HG02970 (cell line): ENCODE measurements at regions not wholly inside any gene's neighbourhood (a gene's known extent, or its start where the extent isn't known, plus 50 kb on each side); places are given as distances from the start of the nearest gene placed in this dataset.

ENCODE experiments used
- ATAC-seq: cut with Tn5 transposase; IDR thresholded peaks from one replicate; pipeline ENCODE4 v1.9.1; 2021; ENCODE audit warnings: mild to moderate bottlenecking, moderate library complexity, moderate number of reproducible peaks; ENCODE audit not compliant: unreplicated experiment, low FRiP score

DNA sequence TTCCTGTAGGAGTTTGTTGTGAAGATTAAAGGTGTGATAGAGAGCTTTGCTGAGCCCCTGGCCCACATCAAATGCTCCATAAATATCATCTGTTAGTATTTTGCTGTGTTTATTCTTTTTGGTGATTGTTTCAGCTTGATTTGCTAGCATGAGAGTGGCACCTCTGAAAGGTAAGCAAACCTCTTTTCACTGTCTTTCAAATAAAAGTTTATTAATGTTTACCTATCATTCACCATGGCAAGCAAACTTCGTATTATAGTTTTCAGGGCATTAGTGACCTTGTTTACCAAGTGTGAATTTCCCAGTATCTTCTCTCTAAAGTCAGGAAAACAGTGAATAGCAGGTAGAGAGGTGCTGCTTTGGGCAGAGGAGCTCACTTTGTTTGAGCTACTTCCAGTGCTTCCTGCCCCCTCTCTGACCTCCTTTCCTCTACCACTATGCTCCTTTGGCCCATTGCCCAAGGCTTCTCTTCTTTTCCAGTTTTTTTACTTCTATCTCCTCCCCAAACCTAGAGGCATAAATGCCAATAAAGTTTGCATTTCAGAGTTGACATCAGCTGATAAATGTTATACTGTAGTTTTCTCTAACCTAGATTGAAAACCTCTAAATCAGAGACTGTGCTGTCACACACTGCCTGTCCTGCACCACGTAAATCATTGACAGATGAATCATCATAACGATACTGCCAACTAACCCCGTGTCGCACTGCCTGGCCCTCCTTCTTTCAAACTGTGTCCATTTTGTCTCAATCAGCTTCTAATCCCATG is 569.0 kb downstream of the TUSC7 start:
- ATAC-seq = peak; percentile 99

DNA sequence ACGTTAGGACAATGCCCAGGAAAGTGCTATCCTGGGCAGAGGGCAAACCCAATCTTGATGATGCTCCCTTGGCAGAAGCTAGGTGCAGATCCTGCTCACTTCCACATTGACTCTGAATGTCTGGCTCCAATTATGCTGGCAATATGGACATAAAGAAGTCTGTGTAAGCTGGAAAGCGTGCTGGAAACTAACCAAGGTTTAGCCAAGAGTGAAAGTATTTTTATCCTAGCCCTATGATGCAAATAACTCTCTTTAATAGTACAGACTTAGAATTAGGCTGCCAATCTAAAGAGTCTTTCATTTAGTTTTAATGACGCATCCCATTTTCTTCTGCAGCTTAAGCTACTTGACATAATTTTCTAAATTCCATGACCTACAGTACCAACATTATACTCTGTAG is 571.8 kb downstream of the TUSC7 start:
- ATAC-seq = no peak

DNA sequence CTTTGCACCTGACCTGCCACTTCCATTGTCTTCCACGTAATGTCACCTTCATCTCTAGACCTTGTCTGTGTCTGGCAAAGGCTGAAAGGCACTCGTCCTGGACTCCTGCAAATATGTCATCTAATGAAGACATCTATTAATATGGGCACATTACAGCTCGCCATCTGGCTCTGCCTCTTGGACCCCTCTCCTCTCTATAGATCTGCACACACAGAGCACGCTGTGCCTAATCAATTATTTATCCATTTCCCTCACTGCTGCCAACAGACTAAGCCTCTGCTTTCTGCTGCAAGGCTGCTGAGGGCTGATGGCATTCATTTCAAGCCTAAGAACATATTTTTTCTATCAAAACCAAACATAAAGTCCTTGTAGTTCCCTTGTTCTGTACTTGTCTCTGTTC is 573.0 kb downstream of the TUSC7 start:
- ATAC-seq = no peak

DNA sequence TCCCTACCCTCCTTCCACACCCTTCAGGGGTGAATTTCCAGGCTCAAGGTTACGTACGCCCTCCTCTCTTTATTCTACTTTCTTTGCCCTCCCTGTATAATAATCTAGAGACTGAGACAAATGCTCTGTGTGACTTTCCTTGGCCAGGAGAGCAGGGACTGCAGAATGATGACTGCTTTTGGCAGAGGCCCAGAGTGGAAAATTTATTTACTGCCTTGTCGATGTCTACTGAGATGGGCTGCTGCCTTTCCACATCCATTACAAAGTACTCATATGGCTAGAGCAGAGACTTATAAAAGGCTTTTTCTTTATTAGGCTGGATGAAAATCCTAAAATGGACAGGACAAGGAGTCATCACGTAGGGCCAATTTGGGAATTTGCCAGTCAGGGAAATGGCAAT is 576.2 kb downstream of the TUSC7 start:
- ATAC-seq = no peak

DNA sequence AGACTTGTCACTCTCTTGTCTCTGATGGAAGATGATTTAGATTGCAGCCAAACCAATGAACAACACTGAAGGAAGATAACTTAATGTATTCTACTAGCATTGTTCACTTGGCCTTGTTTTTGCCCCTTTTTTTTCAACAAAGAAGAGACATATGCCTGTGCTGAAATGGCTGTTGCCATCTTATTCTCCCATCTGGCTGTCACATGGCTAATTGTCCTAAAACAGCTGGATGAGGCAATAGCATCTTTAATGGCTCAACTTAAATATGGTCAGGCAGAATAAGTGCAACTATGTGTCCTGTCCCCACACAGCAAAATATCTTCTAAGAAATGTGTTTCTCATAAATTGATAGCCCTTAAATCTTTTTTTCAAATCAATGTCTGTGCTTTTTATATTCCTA is 576.9 kb downstream of the TUSC7 start:
- ATAC-seq = no peak

DNA sequence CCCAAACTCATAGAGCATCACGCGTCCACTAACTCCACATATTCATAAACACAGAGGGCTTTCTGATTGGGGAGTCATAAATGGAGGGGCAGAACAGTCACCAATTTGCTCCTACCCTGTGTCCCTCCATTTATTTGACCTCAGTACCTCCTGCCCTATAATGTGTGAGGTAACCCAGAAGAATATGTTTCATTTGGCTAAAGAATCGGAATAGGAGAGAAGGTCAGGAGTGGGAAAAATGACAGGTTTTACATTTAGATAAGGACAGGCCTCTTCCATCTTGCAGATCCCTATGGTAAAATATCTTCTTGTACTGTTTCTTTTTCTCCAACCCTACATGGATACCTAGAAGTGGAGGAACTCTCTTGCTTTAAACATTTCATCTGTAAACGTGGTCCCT is 578.0 kb downstream of the TUSC7 start:
- no peak for ATAC-seq

DNA sequence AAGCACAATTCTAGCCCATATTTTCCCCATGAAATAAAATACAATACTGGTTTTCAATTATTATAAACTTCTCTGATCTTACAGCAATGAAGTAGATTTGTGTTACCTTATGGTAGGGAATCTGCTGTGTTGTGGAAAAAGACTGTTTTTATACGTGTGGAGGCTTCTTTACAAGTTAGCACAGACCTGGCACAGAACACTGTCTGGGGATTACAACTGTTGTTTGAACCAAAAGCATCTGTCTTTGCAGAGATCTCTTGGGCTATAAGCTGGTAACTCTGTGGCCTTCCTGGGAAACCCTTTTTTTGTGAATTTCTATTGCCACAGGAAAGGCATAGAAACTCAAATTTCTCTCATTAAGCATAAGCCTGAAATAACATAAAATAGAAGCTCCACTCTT is 581.9 kb downstream of the TUSC7 start:
- no peak for ATAC-seq

DNA sequence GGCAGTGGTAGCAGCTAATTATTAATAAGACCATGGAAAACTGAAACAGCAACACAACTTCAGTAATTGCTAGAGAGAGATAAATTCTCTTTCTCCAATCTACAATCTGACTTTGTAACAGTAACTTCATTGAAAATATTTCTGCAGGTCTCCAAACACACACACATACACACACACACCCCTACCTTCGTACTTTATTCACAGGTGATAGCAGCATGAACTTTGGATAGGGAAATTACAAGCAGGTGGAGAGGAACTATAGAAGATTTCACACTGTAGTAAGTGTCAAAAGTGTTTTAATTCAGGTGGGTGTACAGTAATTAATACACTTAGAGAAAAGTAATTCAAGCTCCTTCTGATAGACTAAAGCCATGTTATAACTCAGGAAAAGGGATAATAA is 587.5 kb downstream of the TUSC7 start:
- no peak for ATAC-seq

DNA sequence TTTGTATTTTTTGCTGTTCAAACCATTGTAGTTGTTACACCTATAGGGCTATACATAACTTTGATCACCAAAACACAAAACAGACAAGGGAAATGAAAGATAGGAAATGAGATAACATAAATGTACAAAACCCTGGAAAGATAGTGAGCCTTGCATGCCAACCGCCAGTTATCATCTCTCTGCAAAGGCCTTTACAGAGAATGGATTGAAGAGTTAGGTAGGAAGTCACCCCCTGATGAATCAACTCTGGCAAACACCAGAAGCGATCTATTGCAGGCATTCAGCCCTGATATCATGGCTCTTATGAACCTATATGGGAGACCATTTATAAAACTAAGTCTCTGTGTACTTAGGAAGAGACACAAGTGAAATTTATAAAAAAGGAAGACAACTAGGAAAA is 588.0 kb downstream of the TUSC7 start:
- ATAC-seq = no peak

DNA sequence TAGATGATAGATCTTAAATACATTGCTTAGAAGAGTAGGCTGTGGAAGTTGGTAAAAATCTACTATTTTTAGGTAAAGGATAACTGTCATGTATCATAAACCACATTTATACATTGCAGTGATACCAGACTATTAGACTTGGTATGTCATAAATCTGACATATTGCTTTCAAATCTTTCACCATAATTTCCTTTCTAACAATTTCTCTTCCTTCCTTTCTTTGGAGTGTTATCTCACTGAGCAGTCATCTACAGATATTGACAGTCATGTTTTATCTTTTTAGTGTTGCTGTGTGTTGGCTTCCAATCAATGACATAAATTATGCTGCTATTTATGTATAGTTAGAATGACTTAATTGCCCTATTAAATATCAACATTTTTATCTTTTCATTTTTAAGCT is 588.7 kb downstream of the TUSC7 start:
- no peak for ATAC-seq

DNA sequence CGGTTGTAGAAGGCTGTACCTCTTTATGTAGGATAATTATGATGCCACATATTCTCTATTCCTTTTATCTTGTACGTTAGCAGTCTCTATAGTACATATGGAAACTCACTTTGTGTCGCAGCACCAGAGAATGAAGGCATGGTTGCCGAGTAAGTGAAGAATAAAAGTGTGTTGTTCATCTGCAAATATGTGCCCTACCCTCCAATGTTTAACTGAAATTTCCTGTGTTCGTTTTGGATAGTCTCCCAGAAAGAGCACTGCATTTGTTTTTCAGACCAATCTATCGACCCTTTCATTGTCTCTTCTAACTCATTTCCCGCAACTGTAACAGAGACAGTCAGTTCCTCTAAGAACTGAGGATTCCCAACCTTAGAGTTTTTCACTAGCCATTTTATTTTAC is 592.8 kb downstream of the TUSC7 start:
- no peak for ATAC-seq

DNA sequence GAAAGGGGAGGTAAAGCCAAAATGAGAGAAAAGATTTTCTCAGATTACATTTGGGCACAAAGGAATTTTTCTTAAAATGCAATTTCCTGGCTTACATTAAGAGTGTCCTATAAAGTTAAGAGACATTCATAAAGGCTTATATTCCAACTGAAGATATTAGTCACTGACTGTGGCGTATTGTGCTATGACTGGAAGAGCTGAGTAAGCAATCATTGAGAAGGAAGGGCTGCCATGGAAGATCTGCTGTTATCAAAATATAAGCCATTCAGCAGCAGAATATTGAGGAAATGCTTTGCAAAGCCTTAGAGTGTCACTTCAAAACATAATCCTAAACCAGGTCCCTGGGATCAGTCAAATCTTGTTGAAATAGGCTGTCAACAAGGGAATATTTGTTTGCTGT is 593.9 kb downstream of the TUSC7 start:
- no peak for ATAC-seq

DNA sequence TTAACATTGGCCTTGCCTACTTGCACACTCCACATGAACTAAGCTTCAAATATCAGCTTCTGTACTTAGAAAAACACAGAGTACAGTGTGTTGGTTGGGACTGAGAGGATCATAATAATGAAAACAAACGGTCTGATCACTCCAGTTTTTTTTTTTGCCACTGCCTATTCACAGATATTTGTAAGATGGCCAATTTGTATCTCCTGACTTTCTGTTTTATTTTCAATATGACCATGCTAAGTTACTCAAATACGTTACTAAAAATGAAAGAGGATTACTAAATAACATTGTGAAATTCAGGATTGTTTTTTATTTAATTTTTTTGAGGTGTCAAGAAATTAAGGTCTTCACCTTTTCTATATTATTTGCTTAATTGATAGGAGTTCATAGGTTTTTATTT is 595.1 kb downstream of the TUSC7 start:
- ATAC-seq = no peak

DNA sequence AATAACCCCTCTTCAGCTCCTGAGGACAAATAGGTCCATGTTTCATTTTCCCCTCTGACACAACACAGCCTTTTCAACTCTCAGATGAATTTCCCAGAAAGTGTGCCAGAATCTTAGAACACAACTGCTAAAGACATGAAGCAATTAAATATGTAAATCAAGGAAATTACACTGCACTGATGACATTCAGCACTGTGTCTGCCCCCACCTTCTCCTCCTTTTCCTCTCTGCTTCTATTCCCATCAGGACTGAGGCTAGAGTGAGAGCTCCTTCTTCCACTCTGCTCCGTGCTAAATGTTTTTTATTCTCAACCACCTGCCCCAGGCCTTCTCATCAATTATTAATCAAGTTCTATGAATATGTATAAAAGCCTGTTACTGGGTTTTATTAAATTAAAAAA is 596.1 kb downstream of the TUSC7 start:
- no peak for ATAC-seq

DNA sequence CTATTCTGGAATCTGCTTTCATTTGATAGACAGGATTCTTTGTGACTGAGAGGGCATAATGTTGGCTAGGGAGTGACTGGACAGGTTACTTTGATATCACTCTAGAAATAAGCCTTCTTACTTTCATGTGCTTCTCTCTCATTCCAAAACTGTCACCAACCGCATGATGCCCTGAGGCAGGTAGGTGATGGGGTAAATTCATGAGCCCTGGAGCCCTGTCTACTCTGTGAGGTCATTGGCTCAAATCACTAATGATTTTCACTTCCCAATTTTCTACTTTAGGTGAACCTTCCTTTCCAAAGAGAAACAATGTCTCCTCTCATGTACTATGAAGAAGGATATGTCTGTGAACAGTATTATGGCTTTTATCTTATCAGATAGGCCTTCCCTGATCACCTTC is 596.7 kb downstream of the TUSC7 start:
- no peak for ATAC-seq

DNA sequence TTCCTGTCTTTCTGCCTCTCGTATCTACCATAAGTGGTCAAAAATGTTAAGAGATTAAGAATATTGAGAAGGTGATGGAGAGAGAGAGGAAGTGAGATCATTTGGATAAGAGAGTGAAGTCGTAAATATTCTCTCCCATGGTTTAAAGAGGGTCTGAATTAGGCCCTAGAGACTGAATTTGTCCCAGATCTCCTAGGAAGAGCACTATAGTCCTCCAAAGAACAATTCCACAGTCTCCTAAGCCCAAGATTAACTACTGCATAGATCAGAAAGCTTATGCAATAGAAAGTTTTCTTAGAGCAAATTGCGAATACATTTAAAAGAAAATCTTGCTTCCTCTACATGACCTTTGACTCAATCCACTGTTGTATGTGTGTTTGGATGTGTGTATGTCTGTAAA is 598.8 kb downstream of the TUSC7 start:
- ATAC-seq = no peak

DNA sequence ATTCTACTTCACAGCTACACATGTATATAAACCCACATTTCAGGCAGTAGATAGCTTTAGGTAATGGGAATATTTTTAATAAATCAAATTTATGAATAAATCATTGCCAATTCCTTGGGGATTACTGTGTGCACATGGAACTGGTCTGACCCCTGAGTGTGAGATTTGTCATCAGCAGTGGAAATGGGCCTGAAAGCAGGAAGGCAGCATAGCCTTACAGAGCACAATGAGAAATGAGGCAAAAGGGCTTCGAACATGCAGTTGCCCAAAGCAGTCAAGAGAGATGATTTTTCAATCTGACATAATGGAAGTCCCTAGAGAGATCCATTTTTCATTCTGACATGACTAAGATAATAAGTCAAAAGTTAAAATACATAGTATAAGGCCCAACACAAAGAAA is 599.2 kb downstream of the TUSC7 start:
- no peak for ATAC-seq

DNA sequence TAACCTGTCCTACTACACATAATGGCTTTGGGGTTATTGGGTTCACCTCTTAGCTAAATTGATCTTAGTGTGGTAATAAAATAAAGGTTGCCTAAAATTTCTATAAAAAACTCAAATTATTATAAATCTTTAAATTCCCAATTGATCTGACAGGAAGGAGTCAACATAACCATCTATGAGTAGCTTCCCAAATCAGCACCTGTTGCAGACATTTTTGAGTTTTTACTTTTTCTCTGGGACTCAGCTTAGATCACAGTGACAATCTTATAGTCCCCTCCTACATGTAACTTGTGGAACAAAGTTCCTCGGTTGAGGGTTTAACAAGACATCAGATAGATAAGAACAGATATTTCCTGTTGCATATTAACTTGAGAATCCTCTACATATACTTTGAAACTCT is 601.0 kb downstream of the TUSC7 start:
- ATAC-seq = no peak

DNA sequence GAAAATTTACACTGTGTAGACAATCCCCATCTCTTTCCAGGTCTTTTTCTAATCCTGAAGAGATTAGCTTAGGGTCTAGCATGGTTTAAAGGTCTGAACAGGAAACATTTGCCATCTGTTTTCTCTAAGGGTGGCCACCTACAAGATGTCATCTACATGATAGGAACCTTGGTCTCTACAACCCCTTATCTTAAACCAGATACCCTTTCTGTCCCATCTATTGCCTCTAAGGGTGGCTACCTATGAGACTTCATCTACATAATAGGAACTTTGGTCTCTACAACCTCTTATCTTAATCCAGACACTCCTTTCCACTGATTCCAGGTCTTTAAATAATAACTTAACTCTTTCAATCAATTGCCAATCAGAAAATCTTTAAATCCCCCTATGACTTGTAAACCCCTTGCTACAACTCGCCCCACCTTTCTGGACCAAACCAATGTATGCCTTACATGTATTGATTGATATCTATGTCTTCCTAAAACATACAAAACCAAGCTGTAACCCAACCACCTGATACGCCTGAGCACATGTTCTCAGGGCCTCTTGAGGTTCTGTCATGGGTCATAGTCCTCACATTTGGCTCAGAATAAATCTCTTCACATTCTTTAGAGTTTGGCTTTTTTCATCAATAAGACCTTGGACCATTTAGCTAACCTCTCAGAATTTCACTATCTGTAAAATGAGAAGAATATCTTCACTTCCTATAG is 605.0 kb downstream of the TUSC7 start:
- ATAC-seq = no peak

DNA sequence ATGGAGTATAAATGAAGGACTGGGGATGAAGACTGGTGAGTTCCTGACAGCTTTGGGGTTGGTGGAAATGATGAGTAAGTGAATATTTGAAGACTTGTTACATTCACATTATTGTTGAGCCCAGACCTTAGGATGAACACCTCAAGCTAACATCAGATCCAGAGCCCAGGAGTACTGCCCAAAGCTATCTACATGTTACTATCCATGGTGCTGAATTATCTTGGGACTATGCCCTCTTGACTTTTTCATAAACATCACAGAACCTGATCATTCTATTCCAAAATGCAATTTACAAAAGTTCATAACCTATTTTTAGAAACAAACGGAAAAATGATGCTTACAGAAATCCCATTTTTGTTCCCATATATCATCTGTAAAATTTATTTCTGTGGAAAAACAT is 613.3 kb downstream of the TUSC7 start:
- ATAC-seq = no peak

DNA sequence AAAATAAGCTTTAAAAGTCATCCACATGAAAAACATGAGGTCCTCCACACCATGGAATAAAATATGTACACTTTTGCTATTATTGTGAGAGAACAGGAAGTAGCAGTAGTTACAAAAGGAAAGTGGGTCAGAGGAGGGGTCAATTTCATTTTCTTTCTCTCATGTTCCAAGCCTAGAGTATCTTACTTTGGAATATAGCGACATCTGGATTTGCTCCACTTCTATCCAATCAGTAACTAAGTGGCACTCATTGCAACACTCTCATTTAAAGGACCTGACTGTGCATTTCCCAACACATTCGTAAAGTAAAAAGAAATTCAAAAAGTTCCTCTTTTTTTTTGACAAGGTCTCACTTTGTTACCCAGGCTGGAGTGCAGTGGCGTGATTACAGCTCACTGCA is 637.3 kb downstream of the TUSC7 start:
- ATAC-seq = no peak

DNA sequence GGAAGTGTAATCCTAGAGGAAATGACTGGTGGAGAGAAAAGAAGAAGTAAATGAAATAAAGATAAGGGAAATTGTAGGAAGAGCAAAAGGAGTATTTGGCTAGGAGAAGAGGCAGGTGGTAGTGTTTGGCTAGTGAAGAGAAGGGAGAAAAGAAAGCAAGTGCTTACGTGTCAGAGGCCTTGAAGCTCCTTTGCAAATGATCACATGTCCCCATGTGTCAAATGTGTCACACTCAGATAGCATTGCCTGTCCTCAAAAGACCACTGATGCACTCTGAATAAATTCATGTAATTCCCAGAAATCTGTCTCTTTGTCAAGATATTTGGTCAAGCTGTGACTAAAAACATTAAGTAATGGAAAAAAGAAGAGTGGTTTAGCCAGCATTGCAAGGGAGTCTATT is 639.3 kb downstream of the TUSC7 start:
- ATAC-seq = no peak
